ENCODE measurements at regions not wholly inside any gene's neighbourhood (a gene's known extent, or its start where the extent isn't known, plus 50 kb on each side); places are given as distances from the start of the nearest gene placed in this dataset.

- Mint-ChIP-seq H3K27me3 (ENCODE audit: low read depth) (no peaks in the 10 kb centered on the region), H3K4me1 (no peaks in the 10 kb centered on the region), H3K36me3 (ENCODE audit: insufficient read depth in 1 of 3, low read depth in 3 of 3) (peaks cover 14 to 19% (median 16%) of the 10 kb centered on the region in 3 experiments), H3K9me3 (peaks cover 28 to 35% of the 10 kb centered on the region in 2 experiments), H3K4me3 (no peak overlapping the region), H3K27ac (no peak overlapping the region)
- Histone ChIP-seq H4K20me1 (ENCODE audit: control insufficient read depth, insufficient read depth, insufficient read length) (no peaks in the 10 kb centered on the region), H3K9me3 (ENCODE audit: control insufficient read depth, low read depth, low read length) (no peaks in the 10 kb centered on the region), H4K8ac (replicated peaks; ENCODE audit: insufficient read length, low read depth, low read length) (no peak overlapping the region), H2BK12ac (ENCODE audit: insufficient read length, low read depth, low read length) (no peak overlapping the region), H2BK120ac (ENCODE audit: low read depth, low read length, poor library complexity, severe bottlenecking) (no peak overlapping the region), H3K18ac (ENCODE audit: insufficient read length, low read depth, low read length) (no peak overlapping the region), H3K4me2 (ENCODE audit: insufficient read depth, insufficient read length, low read length) (no peak overlapping the region), H2BK20ac (ENCODE audit: low read depth, low read length, poor library complexity, severe bottlenecking) (no peak overlapping the region), H3K79me2 (ENCODE audit: insufficient read depth, low read length) (no peaks in the 10 kb centered on the region), H4K5ac (ENCODE audit: insufficient read length, low read depth, low read length) (no peak overlapping the region), H2AK5ac (ENCODE audit: insufficient read length, low read length) (no peak overlapping the region), H3K9ac (ENCODE audit: extremely low read depth, insufficient read length, low read length) (no peak overlapping the region), H2BK15ac (ENCODE audit: low read depth, low read length) (no peak overlapping the region), H3K79me1 (ENCODE audit: insufficient read depth, low read depth, low read length, poor library complexity, severe bottlenecking) (no peaks in the 10 kb centered on the region), H3K27ac (ENCODE audit: insufficient read length, low read depth, low read length) (no peak overlapping the region), H3K14ac (ENCODE audit: insufficient read depth, low read length) (no peak overlapping the region), H3K23me2 (ENCODE audit: insufficient read length, low read depth, low read length, poor library complexity, severe bottlenecking) (no peaks in the 10 kb centered on the region), H4K91ac (ENCODE audit: insufficient read length, low read depth, low read length) (no peak overlapping the region), H3K27me3 (ENCODE audit: insufficient read depth, low read length) (no peaks in the 10 kb centered on the region), H3K23ac (ENCODE audit: insufficient read length, low read depth, low read length) (no peak overlapping the region), H3K4me1 (ENCODE audit: insufficient read depth, low read length) (no peaks in the 10 kb centered on the region), H3K56ac (ENCODE audit: insufficient read length, low read depth, low read length) (no peak overlapping the region), H2AFZ (ENCODE audit: low read length) (no peak overlapping the region), H3K4ac (ENCODE audit: low read depth, low read length) (no peak overlapping the region), H3T11ph (ENCODE audit: low read length) (no peak overlapping the region), H2BK5ac (ENCODE audit: insufficient read length, low read length) (no peak overlapping the region)
- no peak for TF ChIP-seq CTCF (conservative IDR thresholded peaks at IDR 0.05)
- no CpG with 5 or more reads among the region's 2 CpGs for WGBS (ENCODE audit: extremely low coverage, insufficient read length, low lambda C conversion rate)
- DNase-seq = no peak
Observed at GRCh38 chr11:36976741-36977140, 378.7 kb upstream of the RAG2 start.
